HEK293 (cell line): ENCODE measurements at regions not wholly inside any gene's neighbourhood (a gene's known extent, or its start where the extent isn't known, plus 50 kb on each side); places are given as distances from the start of the nearest gene placed in this dataset.

Experiments used
- CTCF ChIA-PET: fragments of 350-600 bp; formaldehyde crosslinking; extraction: SDS; loops from one replicate; lab custom pipeline; 2021; ENCODE audit warnings: antibody characterized with exemption; lab: Yijun Ruan, JAX
- POLR2A ChIA-PET: fragments of 300-600 bp; formaldehyde crosslinking; extraction: SDS; loops from one replicate; lab custom pipeline; 2020; ENCODE audit warnings: antibody characterized with exemption, inconsistent platforms; lab: Yijun Ruan, JAX
- H3K27ac ChIP-seq: fragments of 200-500 bp; sonication (Bioruptor generic); 2 replicates; pipeline ENCODE4 v1.5.1; 2014; ENCODE audit warnings: low read depth, low read length, control low read depth, inconsistent platforms; ENCODE audit errors: extremely low read depth
- H3K36me3 ChIP-seq, 2 experiments: fragments of 200-500 bp in 1 of 2; sonication (Bioruptor generic) in 1 of 2; 1 replicate in 1 of 2; 2 replicates in 1 of 2; pipeline ENCODE4 v1.5.1; 2014 to 2017; ENCODE audit warnings: inconsistent platforms in 2 of 2, low read length in 2 of 2; ENCODE audit not compliant: control insufficient read depth in 2 of 2, insufficient read depth in 1 of 2
- H3K4me1 ChIP-seq: fragments of 200-500 bp; sonication (Bioruptor generic); 2 replicates; pipeline ENCODE4 v1.5.1; 2014; ENCODE audit warnings: mild to moderate bottlenecking, low read length, inconsistent platforms; ENCODE audit not compliant: control insufficient read depth, insufficient read depth
- H3K4me3 ChIP-seq: 2 replicates; pipeline ENCODE4 v1.5.1; 2011; ENCODE audit warnings: low read depth, mild to moderate bottlenecking, control low read depth, low read length, moderate library complexity
- H3K9me3 ChIP-seq: fragments of 200-500 bp; sonication (Bioruptor generic); 2 replicates; pipeline ENCODE4 v1.5.1; 2014; ENCODE audit warnings: low read depth, low read length, inconsistent platforms; ENCODE audit not compliant: control insufficient read depth, insufficient read depth
- GLIS1 ChIP-seq: fragments of 450-650 bp; formaldehyde crosslinking; IDR thresholded peaks from 2 replicates; pipeline ENCODE4 v1.5.1; 2016; ENCODE audit warnings: missing biosample characterization, missing genetic modification characterization
- GLIS2 ChIP-seq: fragments of 450-650 bp; formaldehyde crosslinking; IDR thresholded peaks from 2 replicates; pipeline ENCODE4 v1.5.1; 2016; ENCODE audit warnings: missing biosample characterization, missing genetic modification characterization
- PBX3 ChIP-seq: sonication (generic); formaldehyde crosslinking; IDR thresholded peaks from 2 replicates; pipeline ENCODE4 v1.8.1; 2022; ENCODE audit warnings: mild to moderate bottlenecking, moderate library complexity, missing genetic modification reagents
- PRDM1 ChIP-seq: fragments of 450-650 bp; formaldehyde crosslinking; IDR thresholded peaks from 2 replicates; pipeline ENCODE4; 2016; ENCODE audit warnings: missing biosample characterization, missing genetic modification characterization
- SCRT2 ChIP-seq: fragments of 450-650 bp; formaldehyde crosslinking; IDR thresholded peaks from 2 replicates; pipeline ENCODE4 v1.5.1; 2016; ENCODE audit warnings: missing biosample characterization, missing genetic modification characterization
- TRIM28 ChIP-seq: IDR thresholded peaks from 2 replicates; pipeline ENCODE4 v1.6.1; 2011; ENCODE audit warnings: low read length, control low read depth, borderline replicate concordance
- WT1 ChIP-seq: fragments of 450-650 bp; formaldehyde crosslinking; IDR thresholded peaks from 2 replicates; pipeline ENCODE4 v1.5.1; 2016; ENCODE audit warnings: missing biosample characterization, missing genetic modification characterization
- ZNF155 ChIP-seq: fragments of 450-650 bp; formaldehyde crosslinking; IDR thresholded peaks from 2 replicates; pipeline ENCODE4 v1.5.1; 2016; ENCODE audit warnings: missing biosample characterization, missing genetic modification characterization
- ZNF19 ChIP-seq: fragments of 450-650 bp; formaldehyde crosslinking; IDR thresholded peaks from 2 replicates; pipeline ENCODE4; 2016; ENCODE audit warnings: missing biosample characterization, missing genetic modification characterization, low read depth
- ZNF324 ChIP-seq: fragments of 450-650 bp; formaldehyde crosslinking; IDR thresholded peaks from 2 replicates; pipeline ENCODE4 v1.5.1; 2016; ENCODE audit warnings: missing biosample characterization, missing genetic modification characterization
- ZNF433 ChIP-seq: fragments of 450-650 bp; formaldehyde crosslinking; IDR thresholded peaks from 2 replicates; pipeline ENCODE4 v1.5.1; 2016; ENCODE audit warnings: missing biosample characterization, missing genetic modification characterization, low read depth
- ZNF544 ChIP-seq: fragments of 450-650 bp; formaldehyde crosslinking; IDR thresholded peaks from 2 replicates; pipeline ENCODE4 v1.5.0; 2017; ENCODE audit warnings: missing biosample characterization, missing genetic modification characterization
- ZNF596 ChIP-seq: fragments of 450-650 bp; IDR thresholded peaks from 2 replicates; pipeline ENCODE4 v1.5.0; 2018; ENCODE audit warnings: missing biosample characterization, mild to moderate bottlenecking, missing genetic modification characterization, moderate library complexity
- ZNF658 ChIP-seq: fragments of 450-650 bp; formaldehyde crosslinking; IDR thresholded peaks from 2 replicates; pipeline ENCODE4; 2016; ENCODE audit warnings: missing biosample characterization, missing genetic modification characterization
- TF ChIP-seq, protein P1 (sequence below): fragments of 450-650 bp; formaldehyde crosslinking; IDR thresholded peaks from 2 replicates; pipeline ENCODE4 v1.5.1; 2016; ENCODE audit warnings: missing biosample characterization, missing genetic modification characterization
- TF ChIP-seq, protein P2 (sequence below): fragments of 450-650 bp; IDR thresholded peaks from 2 replicates; pipeline ENCODE4 v1.5.1; 2018; ENCODE audit warnings: missing biosample characterization, missing genetic modification characterization
- TF ChIP-seq, protein P3 (sequence below): fragments of 450-650 bp; formaldehyde crosslinking; conservative IDR thresholded peaks from 2 replicates; pipeline ENCODE4 v1.5.1; 2016; ENCODE audit warnings: low read depth, missing biosample characterization, missing genetic modification characterization
- TF ChIP-seq, protein P4 (sequence below): fragments of 450-650 bp; formaldehyde crosslinking; IDR thresholded peaks from 2 replicates; pipeline ENCODE4 v1.5.1; 2016; ENCODE audit warnings: missing biosample characterization, missing genetic modification characterization

DNA sequence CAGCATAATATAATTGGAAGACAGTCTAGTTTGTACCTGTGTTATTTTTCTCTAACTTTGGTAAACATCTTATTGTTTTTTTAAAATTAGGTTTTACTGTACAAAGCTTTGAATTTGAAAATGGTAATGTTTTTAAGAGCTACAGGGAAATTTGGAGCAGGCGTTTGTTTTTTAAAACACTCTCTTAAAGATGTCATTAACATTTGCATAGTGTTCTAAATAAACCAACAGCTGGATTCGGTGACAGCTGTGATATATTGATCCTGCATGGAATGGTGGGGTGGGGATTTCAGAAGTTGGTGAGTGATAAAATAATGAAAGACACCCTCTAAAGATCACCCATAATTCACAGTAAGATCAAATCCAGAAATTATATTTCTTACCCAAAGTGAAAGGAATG, 97.9 kb upstream of the PRL start:
- POLR2A ChIA-PET: no interaction called here

DNA sequence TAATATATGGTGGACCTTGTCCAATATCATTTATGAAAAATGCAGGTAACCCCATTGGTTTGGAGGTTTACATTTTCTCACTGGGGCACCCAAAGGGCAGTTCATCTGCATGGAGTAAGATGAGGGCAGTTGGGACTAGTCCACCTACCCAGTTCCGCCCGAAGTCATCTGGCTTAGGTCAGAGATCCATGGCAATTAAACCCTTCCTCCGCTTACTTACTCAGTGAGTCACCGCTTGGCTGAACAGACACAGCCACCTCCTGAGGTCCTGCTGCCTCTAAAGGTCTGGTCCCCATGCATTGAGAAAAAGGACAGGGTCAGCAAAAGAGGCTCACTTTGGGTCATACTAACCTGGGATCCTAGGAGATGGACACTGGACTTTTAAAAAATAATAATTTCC, 102.9 kb upstream of the PRL start:
- ChIA-PET CTCF (no interaction called here), POLR2A (no interaction called here)
- H3K9me3 ChIP-seq: no peaks in the 10 kb centered on the region

More for the DNA sequence above, 97.9 kb upstream of the PRL start:
- no peak overlapping the region for H3K27ac ChIP-seq
- no peaks in the 10 kb centered on the region for H3K36me3 ChIP-seq
- H3K9me3 ChIP-seq: no peaks in the 10 kb centered on the region
- no peak for TF ChIP-seq GLIS2
- CTCF ChIA-PET: no interaction called here
- H3K4me1 ChIP-seq: no peaks in the 10 kb centered on the region
- H3K4me3 ChIP-seq: no peak overlapping the region

More for the DNA sequence above, 102.9 kb upstream of the PRL start:
- Histone ChIP-seq H3K4me3 (no peak overlapping the region), H3K36me3 (no peaks in the 10 kb centered on the region), H3K4me1 (no peaks in the 10 kb centered on the region), H3K27ac (no peak overlapping the region)
- TF ChIP-seq, protein P1, sequence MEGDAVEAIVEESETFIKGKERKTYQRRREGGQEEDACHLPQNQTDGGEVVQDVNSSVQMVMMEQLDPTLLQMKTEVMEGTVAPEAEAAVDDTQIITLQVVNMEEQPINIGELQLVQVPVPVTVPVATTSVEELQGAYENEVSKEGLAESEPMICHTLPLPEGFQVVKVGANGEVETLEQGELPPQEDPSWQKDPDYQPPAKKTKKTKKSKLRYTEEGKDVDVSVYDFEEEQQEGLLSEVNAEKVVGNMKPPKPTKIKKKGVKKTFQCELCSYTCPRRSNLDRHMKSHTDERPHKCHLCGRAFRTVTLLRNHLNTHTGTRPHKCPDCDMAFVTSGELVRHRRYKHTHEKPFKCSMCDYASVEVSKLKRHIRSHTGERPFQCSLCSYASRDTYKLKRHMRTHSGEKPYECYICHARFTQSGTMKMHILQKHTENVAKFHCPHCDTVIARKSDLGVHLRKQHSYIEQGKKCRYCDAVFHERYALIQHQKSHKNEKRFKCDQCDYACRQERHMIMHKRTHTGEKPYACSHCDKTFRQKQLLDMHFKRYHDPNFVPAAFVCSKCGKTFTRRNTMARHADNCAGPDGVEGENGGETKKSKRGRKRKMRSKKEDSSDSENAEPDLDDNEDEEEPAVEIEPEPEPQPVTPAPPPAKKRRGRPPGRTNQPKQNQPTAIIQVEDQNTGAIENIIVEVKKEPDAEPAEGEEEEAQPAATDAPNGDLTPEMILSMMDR: no peak
- TF ChIP-seq ZNF19 (tag by site-specific recombination) (no peak), ZNF544 (tag by site-specific recombination) (no peak), ZNF155 (no peak), PRDM1 (tag by site-specific recombination) (no peak), SCRT2 (tag by site-specific recombination) (no peak), WT1 (tag by site-specific recombination) (no peak), GLIS1 (no peak), TRIM28 (no peak), ZNF658 (no peak), ZNF596 (no peak), ZNF433 (tag by site-specific recombination) (no peak), ZNF324 (tag by site-specific recombination) (no peak), PBX3 (no peak)
- TF ChIP-seq, protein P2, sequence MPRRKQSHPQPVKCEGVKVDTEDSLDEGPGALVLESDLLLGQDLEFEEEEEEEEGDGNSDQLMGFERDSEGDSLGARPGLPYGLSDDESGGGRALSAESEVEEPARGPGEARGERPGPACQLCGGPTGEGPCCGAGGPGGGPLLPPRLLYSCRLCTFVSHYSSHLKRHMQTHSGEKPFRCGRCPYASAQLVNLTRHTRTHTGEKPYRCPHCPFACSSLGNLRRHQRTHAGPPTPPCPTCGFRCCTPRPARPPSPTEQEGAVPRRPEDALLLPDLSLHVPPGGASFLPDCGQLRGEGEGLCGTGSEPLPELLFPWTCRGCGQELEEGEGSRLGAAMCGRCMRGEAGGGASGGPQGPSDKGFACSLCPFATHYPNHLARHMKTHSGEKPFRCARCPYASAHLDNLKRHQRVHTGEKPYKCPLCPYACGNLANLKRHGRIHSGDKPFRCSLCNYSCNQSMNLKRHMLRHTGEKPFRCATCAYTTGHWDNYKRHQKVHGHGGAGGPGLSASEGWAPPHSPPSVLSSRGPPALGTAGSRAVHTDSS (tag by site-specific recombination): no peak
- TF ChIP-seq, protein P3, sequence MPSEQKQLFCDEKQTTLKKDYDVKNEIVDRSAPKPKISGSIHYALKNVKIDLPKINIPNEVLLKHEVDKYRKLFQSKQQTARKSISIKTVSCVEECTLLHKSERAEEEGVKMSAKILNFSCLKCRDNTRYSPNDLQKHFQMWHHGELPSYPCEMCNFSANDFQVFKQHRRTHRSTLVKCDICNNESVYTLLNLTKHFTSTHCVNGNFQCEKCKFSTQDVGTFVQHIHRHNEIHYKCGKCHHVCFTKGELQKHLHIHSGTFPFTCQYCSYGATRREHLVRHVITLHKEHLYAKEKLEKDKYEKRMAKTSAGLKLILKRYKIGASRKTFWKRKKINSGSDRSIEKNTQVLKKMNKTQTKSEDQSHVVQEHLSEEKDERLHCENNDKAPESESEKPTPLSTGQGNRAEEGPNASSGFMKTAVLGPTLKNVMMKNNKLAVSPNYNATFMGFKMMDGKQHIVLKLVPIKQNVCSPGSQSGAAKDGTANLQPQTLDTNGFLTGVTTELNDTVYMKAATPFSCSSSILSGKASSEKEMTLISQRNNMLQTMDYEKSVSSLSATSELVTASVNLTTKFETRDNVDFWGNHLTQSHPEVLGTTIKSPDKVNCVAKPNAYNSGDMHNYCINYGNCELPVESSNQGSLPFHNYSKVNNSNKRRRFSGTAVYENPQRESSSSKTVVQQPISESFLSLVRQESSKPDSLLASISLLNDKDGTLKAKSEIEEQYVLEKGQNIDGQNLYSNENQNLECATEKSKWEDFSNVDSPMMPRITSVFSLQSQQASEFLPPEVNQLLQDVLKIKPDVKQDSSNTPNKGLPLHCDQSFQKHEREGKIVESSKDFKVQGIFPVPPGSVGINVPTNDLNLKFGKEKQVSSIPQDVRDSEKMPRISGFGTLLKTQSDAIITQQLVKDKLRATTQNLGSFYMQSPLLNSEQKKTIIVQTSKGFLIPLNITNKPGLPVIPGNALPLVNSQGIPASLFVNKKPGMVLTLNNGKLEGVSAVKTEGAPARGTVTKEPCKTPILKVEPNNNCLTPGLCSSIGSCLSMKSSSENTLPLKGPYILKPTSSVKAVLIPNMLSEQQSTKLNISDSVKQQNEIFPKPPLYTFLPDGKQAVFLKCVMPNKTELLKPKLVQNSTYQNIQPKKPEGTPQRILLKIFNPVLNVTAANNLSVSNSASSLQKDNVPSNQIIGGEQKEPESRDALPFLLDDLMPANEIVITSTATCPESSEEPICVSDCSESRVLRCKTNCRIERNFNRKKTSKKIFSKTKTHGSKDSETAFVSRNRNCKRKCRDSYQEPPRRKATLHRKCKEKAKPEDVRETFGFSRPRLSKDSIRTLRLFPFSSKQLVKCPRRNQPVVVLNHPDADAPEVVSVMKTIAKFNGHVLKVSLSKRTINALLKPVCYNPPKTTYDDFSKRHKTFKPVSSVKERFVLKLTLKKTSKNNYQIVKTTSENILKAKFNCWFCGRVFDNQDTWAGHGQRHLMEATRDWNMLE: no peak
- TF ChIP-seq, protein P4, sequence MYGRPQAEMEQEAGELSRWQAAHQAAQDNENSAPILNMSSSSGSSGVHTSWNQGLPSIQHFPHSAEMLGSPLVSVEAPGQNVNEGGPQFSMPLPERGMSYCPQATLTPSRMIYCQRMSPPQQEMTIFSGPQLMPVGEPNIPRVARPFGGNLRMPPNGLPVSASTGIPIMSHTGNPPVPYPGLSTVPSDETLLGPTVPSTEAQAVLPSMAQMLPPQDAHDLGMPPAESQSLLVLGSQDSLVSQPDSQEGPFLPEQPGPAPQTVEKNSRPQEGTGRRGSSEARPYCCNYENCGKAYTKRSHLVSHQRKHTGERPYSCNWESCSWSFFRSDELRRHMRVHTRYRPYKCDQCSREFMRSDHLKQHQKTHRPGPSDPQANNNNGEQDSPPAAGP (tag by site-specific recombination): no peak
